GM12891 (cell line): ENCODE measurements at regions not wholly inside any gene's neighbourhood (a gene's known extent, or its start where the extent isn't known, plus 50 kb on each side); places are given as distances from the start of the nearest gene placed in this dataset.

Experiments used
- PAX5 ChIP-seq: IDR thresholded peaks from 2 replicates; pipeline ENCODE4 v1.6.1; 2011; ENCODE audit warnings: low read length, moderate library complexity, mild to moderate bottlenecking; ENCODE audit not compliant: insufficient read depth, severe bottlenecking
- POLR2A ChIP-seq: IDR thresholded peaks from 2 replicates; pipeline ENCODE4 v1.6.1; 2011; ENCODE audit warnings: low read depth, low read length, control low read depth
- POLR2AphosphoS5 ChIP-seq: IDR thresholded peaks from 2 replicates; pipeline ENCODE4 v1.6.1; 2011; ENCODE audit warnings: low read depth, low read length, control low read depth
- POU2F2 ChIP-seq: IDR thresholded peaks from 2 replicates; pipeline ENCODE4 v1.6.1; 2011; ENCODE audit warnings: low read depth, mild to moderate bottlenecking, control low read depth, low read length, moderate library complexity
- SPI1 ChIP-seq: IDR thresholded peaks from 2 replicates; pipeline ENCODE4 v1.6.1; 2011; ENCODE audit warnings: low read depth, low read length, control low read depth
- TAF1 ChIP-seq: IDR thresholded peaks from 2 replicates; pipeline ENCODE4 v1.6.1; 2011; ENCODE audit warnings: low read depth, low read length, control low read depth

DNA sequence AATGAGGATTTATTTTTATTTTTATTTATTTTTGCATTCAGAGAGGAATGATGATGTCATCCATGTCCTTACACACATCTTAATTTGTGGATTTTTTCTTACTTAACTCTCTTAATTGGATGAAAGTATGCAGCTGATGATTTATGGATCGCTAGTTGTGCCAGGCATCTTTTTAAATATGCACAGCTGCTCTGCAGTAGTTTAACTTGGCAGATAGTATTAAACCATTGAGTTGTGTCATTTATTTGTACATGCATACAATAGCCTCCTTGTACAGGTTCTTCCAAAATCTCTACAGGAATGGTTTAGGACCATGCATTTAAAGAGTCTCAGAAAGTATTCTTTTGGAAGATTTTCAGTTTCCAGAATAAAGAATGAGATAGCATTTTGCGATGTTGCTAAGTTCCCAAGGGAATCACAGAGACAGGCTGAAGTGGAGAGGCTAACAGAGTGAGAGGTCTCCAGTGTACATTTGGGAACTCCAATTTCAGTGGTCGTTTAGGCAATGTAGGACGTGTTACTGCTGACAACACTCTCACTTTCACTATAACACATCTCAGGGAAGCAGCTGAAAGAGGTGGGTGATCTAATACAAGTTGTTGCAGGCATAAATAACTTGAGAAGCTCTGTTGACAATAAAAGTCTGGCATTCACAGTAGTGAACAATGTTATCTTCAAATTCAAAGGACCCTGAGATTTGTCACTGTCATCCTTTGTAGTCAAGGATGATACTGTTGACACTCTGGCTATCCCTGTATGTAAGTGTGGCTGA, 49.9 kb upstream of the SCRG1 start:
- TF ChIP-seq POLR2AphosphoS5 (no peak), POLR2A (no peak), SPI1 (no peak), TAF1 (no peak), POU2F2 (no peak), PAX5 (no peak)
